Testis (tissue), 2 donors: ENCODE measurements at regions not wholly inside any gene's neighbourhood (a gene's known extent, or its start where the extent isn't known, plus 50 kb on each side); places are given as distances from the start of the nearest gene placed in this dataset.

Source experiments
- CTCF ChIP-seq, 3 experiments: fragments of 450-650 bp in 2 of 3; fragments of 200-600 bp in 1 of 3; sonication (generic) in 1 of 3; IDR thresholded peaks; one replicate each; pipeline ENCODE4 v1.5.1; 2016 to 2019; ENCODE audit warnings: antibody characterized with exemption in 3 of 3, mild to moderate bottlenecking in 2 of 3, moderate library complexity in 1 of 3
- POLR2A ChIP-seq: fragments of 450-650 bp; IDR thresholded peaks from one replicate; pipeline ENCODE4 v1.6.1; 2017; ENCODE audit warnings: antibody characterized with exemption, mild to moderate bottlenecking, moderate library complexity

DNA sequence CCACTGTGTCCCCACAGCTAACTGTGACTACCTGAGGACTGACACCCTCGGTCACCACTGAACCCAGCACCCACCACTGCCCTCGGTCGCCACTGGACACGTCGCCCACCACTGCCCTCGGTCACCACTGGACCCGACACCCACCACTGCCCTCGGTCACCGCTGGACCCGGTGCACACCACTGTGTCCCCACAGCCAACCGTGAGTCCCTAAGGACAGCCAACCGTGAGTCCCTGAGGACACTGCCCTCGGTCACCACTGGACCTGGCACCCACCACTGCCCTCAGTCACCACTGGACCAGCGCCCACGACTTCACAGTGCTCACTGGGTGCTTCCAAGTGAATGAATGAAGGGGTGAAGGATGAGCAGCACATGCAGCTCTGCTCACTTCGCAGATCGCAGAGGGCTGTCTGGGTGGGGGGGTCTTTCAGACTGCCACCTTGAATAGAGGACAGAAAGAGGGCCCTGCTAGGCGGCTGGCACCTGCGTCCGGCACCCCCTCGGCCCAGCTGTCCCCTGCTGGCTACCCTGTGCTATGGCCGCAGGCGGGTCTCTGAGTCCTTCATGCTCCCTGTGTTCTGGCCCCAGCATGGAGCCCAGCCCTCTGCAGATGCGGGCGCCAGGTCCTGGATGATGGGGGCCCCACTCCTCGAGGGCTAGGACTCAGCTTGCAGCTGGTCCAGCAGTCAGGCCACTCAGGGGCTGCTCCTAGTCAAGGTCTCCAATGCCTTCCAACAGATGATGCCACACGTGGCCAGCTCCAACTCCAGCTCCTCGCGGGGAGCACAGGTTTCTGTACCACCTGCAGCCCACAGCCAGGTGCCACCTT, 51.4 kb upstream of the GPC1 start:
- TF ChIP-seq POLR2A (no peak), CTCF (IDR thresholded peaks at IDR 0.05) (no peak)
